ENCODE measurements at regions not wholly inside any gene's neighbourhood (a gene's known extent, or its start where the extent isn't known, plus 50 kb on each side); places are given as distances from the start of the nearest gene placed in this dataset.

DNA sequence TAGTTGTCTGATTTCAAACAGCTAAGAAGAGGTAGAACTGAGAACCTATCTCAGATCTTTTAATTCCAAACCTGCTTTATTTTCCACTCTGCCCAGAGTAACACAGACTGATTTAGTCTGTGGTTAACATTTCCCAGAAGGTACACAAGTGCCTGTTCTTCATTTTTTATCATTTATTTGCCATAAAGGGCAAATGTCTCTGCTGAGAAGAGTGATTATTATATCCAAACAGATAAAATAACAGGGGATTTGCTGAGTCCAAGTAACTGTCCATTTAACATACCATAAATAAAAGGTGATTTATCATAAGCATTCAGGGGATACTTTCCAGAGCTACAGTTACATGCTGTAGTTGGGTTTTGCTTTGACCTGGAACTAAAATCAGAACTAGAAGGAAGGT lies 617.7 kb downstream of the MBD2 start:
- no peak for DNase-seq

GRCh38 chr18:53605198-53605597 lies 619.3 kb downstream of the MBD2 start:
- no peak for DNase-seq

- no peak for DNase-seq
Measured at GRCh38 chr18:53603276-53603675, 621.2 kb downstream of the MBD2 start.

DNA sequence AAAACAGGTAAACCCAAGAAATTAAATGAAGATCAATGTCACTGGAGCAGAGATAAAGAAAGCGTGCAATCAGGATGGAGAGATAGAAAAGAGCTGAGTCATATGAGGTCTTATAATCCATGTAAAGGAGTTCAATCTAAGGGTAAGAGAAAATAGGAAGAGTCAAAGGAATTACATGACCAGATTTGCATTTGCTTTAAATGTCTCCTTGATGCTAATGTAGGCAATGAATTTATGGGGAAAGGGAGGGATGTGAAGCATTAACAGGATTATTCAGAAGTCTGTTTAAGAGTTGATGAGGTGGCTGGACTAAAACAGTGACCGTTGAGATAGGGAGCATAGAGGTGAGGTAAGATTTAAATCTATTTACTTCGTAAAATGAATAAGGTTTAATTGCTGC lies 623.1 kb downstream of the MBD2 start:
- DNase-seq, result no peak

DNA sequence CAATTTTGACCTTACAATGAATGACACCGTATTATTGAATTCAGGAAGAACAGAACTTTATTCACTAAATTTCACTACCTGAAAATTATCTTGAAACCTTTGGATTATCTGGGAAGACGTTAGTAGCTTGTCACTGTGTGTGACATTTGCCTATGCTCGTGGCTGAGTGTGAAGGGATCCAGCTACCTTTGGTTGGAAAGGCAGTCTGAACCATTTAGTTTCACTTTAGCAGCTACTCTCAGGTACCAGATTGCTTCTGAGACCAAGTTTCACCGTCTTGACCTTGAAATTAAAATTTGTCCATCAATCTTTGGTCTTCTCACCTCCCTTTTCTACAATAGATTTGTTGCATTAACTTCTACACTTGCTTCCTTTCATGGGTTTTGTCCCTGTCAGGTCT lies 637.5 kb downstream of the MBD2 start:
- no peak for DNase-seq

Data from activated CD4-positive, alpha-beta T cell treated with anti-CD3 and anti-CD28 coated beads for 48 hours (primary cell).